BLaER1 (cell line): ENCODE measurements at regions not wholly inside any gene's neighbourhood (a gene's known extent, or its start where the extent isn't known, plus 50 kb on each side); places are given as distances from the start of the nearest gene placed in this dataset.

Experiments
- H3K27ac ChIP-seq: shearing (Covaris generic); formaldehyde crosslinking; 2 replicates; pipeline ENCODE4 v1.8.1; 2022
- H3K27me3 ChIP-seq: shearing (Covaris generic); formaldehyde crosslinking; 2 replicates; pipeline ENCODE4 v1.8.1; 2022
- H3K36me3 ChIP-seq: shearing (Covaris generic); formaldehyde crosslinking; 2 replicates; pipeline ENCODE4 v1.8.1; 2022
- H3K4me1 ChIP-seq: shearing (Covaris generic); formaldehyde crosslinking; 2 replicates; pipeline ENCODE4 v1.8.1; 2022
- H3K4me2 ChIP-seq: shearing (Covaris generic); formaldehyde crosslinking; 2 replicates; pipeline ENCODE4 v1.8.1; 2022
- H3K4me3 ChIP-seq: shearing (Covaris generic); formaldehyde crosslinking; 2 replicates; pipeline ENCODE4 v1.8.1; 2022
- H3K9ac ChIP-seq: shearing (Covaris generic); formaldehyde crosslinking; 2 replicates; pipeline ENCODE4 v1.8.1; 2022
- H3K9me3 ChIP-seq: shearing (Covaris generic); formaldehyde crosslinking; 2 replicates; pipeline ENCODE4 v1.8.1; 2022
- H4K20me1 ChIP-seq: shearing (Covaris generic); formaldehyde crosslinking; 2 replicates; pipeline ENCODE4 v1.8.1; 2022
- Cebpa-rat ChIP-seq: shearing (Covaris generic); IDR thresholded peaks from 2 replicates; pipeline ENCODE4 v1.8.1; 2022

- no peaks in the 10 kb centered on the region for H4K20me1 ChIP-seq
- H3K36me3 ChIP-seq, result no peaks in the 10 kb centered on the region
- no peak for TF ChIP-seq Cebpa-rat
- no peak overlapping the region for H3K9ac ChIP-seq
- no peak overlapping the region for H3K4me2 ChIP-seq
- H3K4me3 ChIP-seq, result no peak overlapping the region
- no peaks in the 10 kb centered on the region for H3K9me3 ChIP-seq
- H3K27me3 ChIP-seq, result no peaks in the 10 kb centered on the region
- H3K4me1 ChIP-seq, result no peaks in the 10 kb centered on the region
- no peak overlapping the region for H3K27ac ChIP-seq
Measured at GRCh38 chr1:17877316-17877715, 122.2 kb downstream of the ACTL8 start.

- Histone ChIP-seq H3K27ac (no peak overlapping the region), H3K27me3 (no peaks in the 10 kb centered on the region), H3K4me1 (no peaks in the 10 kb centered on the region), H3K36me3 (no peaks in the 10 kb centered on the region), H3K9me3 (no peaks in the 10 kb centered on the region), H4K20me1 (no peaks in the 10 kb centered on the region), H3K4me3 (no peak overlapping the region), H3K9ac (no peak overlapping the region), H3K4me2 (no peak overlapping the region)
- no peak for TF ChIP-seq Cebpa-rat
Measured at GRCh38 chr1:17877896-17878295, 122.8 kb downstream of the ACTL8 start.

- no peak overlapping the region for H3K27ac ChIP-seq
- no peaks in the 10 kb centered on the region for H3K27me3 ChIP-seq
- no peaks in the 10 kb centered on the region for H3K4me1 ChIP-seq
- no peak overlapping the region for H3K9ac ChIP-seq
- no peaks in the 10 kb centered on the region for H4K20me1 ChIP-seq
- TF ChIP-seq Cebpa-rat, result no peak
- H3K9me3 ChIP-seq, result no peaks in the 10 kb centered on the region
- no peak overlapping the region for H3K4me2 ChIP-seq
- no peaks in the 10 kb centered on the region for H3K36me3 ChIP-seq
- no peak overlapping the region for H3K4me3 ChIP-seq
Measured at GRCh38 chr1:17878837-17879236, 123.7 kb downstream of the ACTL8 start.

- Histone ChIP-seq H3K4me2 (no peak overlapping the region), H3K4me3 (no peak overlapping the region), H3K9me3 (no peaks in the 10 kb centered on the region), H3K9ac (no peak overlapping the region), H3K4me1 (no peaks in the 10 kb centered on the region), H4K20me1 (no peaks in the 10 kb centered on the region), H3K27me3 (no peaks in the 10 kb centered on the region), H3K27ac (no peak overlapping the region), H3K36me3 (no peaks in the 10 kb centered on the region)
- no peak for TF ChIP-seq Cebpa-rat
Measured at GRCh38 chr1:17880449-17880848, 125.3 kb downstream of the ACTL8 start.

DNA sequence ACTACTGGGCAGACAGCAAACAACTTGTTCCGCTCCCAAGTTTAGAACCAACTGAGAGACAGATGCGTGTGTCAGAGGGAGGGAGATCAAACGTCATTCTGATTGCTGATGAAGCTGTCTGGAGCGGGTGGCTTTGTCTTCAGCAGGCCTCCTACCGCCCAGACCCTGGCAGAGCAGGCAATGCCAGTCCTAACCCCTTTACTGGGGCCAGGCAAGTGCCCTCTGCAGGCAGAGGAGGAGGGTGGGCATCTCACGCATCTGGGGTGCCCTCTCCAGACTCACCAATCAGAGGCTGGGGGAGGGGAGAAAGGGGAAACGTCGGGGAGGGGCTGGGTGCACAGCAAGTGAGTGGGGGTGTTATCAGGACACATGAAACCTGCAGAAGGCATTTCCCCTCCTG lies 126.6 kb downstream of the ACTL8 start:
- Histone ChIP-seq H3K27me3 (no peaks in the 10 kb centered on the region), H3K4me3 (no peak overlapping the region), H3K4me2 (no peak overlapping the region), H3K9me3 (no peaks in the 10 kb centered on the region), H3K9ac (no peak overlapping the region), H3K4me1 (no peaks in the 10 kb centered on the region), H3K27ac (no peak overlapping the region), H3K36me3 (no peaks in the 10 kb centered on the region), H4K20me1 (no peaks in the 10 kb centered on the region)
- TF ChIP-seq Cebpa-rat, result no peak

DNA sequence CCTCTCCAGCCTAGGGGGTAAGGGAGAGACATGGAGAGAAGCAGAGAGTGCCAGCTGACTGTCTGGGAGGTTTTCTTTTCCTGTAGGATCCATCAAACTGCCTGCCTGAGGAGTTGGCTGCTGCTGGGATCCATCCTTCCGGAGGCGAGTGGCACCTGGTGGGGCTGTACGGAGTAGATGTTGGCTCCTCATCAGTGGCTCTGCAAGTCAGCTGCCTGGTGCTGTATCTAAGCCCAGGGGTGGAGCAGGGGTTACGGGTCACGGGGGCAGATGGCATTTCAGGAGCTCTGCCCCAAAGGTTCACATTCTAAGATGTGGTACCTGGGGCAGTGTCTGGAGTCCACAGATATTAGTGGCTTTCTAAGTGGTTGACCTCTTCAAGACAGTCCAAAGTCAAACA lies 128.0 kb downstream of the ACTL8 start:
- no peak overlapping the region for H3K9ac ChIP-seq
- H3K27ac ChIP-seq, result no peak overlapping the region
- H3K4me2 ChIP-seq, result no peak overlapping the region
- H4K20me1 ChIP-seq, result no peaks in the 10 kb centered on the region
- no peaks in the 10 kb centered on the region for H3K4me1 ChIP-seq
- H3K4me3 ChIP-seq, result no peak overlapping the region
- no peaks in the 10 kb centered on the region for H3K27me3 ChIP-seq
- no peak for TF ChIP-seq Cebpa-rat
- H3K9me3 ChIP-seq, result no peaks in the 10 kb centered on the region
- H3K36me3 ChIP-seq, result no peaks in the 10 kb centered on the region

DNA sequence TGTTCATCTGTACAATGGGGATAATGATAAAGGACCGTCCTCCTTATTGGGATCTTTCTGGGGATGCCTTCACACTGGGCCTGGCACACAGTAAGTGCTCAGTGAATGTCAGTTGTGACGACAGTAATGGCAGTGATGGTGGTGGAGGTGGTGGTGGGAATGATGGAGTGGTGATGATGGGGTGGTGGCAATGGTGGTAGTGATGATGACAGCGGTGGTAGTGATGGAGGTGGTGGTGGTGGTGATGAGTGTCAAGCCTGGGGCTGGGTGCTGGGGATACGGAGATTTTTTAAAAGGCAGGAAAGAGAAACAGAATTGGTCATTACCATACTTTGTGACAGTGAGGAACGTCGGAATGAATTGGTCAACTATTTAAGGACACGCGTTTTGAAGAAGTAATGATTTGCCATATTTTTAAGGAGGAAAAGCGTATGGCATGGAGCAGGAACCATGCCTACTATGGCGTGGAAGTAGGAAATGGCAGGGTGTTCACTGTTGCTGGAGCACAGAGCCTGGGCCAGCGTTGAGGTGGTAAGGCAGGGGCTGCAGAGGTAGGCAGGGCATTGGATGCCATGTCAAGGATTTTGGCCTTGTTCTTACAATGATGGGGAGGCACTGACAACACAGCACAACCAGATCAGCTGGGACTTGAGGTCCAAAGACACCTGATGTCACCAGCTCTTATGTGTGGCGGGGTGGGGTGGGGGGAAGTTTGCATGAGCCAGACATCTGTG lies 128.7 kb downstream of the ACTL8 start:
- Histone ChIP-seq H3K9ac (no peak overlapping the region), H3K4me3 (no peak overlapping the region), H3K4me1 (no peaks in the 10 kb centered on the region), H3K4me2 (no peak overlapping the region), H4K20me1 (no peaks in the 10 kb centered on the region), H3K9me3 (no peaks in the 10 kb centered on the region), H3K27me3 (no peaks in the 10 kb centered on the region), H3K36me3 (no peaks in the 10 kb centered on the region), H3K27ac (no peak overlapping the region)
- TF ChIP-seq Cebpa-rat, result no peak

GRCh38 chr1:17885663-17886320 lies 130.7 kb downstream of the ACTL8 start:
- TF ChIP-seq Cebpa-rat, result no peak
- H3K36me3 ChIP-seq, result no peaks in the 10 kb centered on the region
- no peaks in the 10 kb centered on the region for H3K4me1 ChIP-seq
- no peak overlapping the region for H3K4me3 ChIP-seq
- H3K9me3 ChIP-seq, result no peaks in the 10 kb centered on the region
- no peak overlapping the region for H3K4me2 ChIP-seq
- no peak overlapping the region for H3K27ac ChIP-seq
- H3K9ac ChIP-seq, result no peak overlapping the region
- H3K27me3 ChIP-seq, result no peaks in the 10 kb centered on the region
- no peaks in the 10 kb centered on the region for H4K20me1 ChIP-seq

DNA sequence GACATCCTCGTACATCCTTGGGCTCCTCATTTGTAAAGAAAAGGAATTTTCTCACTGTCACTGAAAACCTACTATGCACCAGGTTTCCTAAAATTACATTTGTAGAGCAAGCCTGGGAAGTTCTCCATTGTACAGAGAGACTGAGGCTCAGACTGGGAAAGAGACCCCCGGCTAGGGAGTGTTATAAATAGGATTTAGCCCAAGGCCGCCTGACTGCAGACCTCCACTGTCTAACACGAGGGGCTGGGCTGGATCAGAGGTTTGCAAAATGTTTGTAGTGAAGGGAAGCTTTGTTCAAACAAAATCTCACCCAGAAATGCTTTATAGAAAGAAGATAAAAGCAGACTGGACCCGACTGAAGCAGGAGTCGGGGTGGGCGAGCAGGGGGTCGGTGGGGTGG lies 131.3 kb downstream of the ACTL8 start:
- Histone ChIP-seq H4K20me1 (no peaks in the 10 kb centered on the region), H3K4me2 (no peak overlapping the region), H3K27me3 (no peaks in the 10 kb centered on the region), H3K9me3 (no peaks in the 10 kb centered on the region), H3K27ac (no peak overlapping the region), H3K4me3 (no peak overlapping the region), H3K36me3 (no peaks in the 10 kb centered on the region), H3K9ac (no peak overlapping the region), H3K4me1 (no peaks in the 10 kb centered on the region)
- TF ChIP-seq Cebpa-rat, result no peak

GRCh38 chr1:17886838-17887441 lies 131.8 kb downstream of the ACTL8 start:
- TF ChIP-seq Cebpa-rat, result no peak
- Histone ChIP-seq H3K27ac (no peak overlapping the region), H3K9ac (no peak overlapping the region), H3K4me3 (no peak overlapping the region), H3K4me1 (no peaks in the 10 kb centered on the region), H3K4me2 (no peak overlapping the region), H3K27me3 (no peaks in the 10 kb centered on the region), H3K36me3 (no peaks in the 10 kb centered on the region), H4K20me1 (no peaks in the 10 kb centered on the region), H3K9me3 (no peaks in the 10 kb centered on the region)
